ENCODE measurements at regions not wholly inside any gene's neighbourhood (a gene's known extent, or its start where the extent isn't known, plus 50 kb on each side); places are given as distances from the start of the nearest gene placed in this dataset.

DNA sequence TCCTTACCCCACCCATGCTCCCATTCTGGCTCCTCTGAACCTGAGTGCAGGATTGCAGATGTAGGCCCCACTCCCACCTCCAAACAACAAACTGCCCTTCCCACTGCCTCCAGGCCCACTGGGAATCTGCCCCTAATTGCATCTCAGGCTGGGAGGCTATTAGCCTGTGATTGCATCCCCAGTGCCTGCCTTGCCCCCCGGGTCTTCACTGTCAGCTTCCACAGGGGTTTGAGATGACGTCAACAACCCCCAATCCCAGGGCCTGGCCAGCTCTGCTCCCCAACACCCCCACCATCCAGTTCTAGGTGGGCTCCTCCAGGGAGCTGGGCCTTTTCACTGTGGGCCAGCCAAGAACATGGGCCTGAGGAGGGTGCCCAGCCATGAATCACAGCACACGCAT, 91.5 kb downstream of the PCDH1 start:
- TF ChIP-seq, protein P1, sequence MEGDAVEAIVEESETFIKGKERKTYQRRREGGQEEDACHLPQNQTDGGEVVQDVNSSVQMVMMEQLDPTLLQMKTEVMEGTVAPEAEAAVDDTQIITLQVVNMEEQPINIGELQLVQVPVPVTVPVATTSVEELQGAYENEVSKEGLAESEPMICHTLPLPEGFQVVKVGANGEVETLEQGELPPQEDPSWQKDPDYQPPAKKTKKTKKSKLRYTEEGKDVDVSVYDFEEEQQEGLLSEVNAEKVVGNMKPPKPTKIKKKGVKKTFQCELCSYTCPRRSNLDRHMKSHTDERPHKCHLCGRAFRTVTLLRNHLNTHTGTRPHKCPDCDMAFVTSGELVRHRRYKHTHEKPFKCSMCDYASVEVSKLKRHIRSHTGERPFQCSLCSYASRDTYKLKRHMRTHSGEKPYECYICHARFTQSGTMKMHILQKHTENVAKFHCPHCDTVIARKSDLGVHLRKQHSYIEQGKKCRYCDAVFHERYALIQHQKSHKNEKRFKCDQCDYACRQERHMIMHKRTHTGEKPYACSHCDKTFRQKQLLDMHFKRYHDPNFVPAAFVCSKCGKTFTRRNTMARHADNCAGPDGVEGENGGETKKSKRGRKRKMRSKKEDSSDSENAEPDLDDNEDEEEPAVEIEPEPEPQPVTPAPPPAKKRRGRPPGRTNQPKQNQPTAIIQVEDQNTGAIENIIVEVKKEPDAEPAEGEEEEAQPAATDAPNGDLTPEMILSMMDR (IDR thresholded peaks at IDR 0.05), result no peak
- no peak for TF ChIP-seq POLR2A (IDR thresholded peaks at IDR 0.05)
- TF ChIP-seq EP300 (IDR thresholded peaks at IDR 0.05), result no peak
